ENCODE measurements at regions not wholly inside any gene's neighbourhood (a gene's known extent, or its start where the extent isn't known, plus 50 kb on each side); places are given as distances from the start of the nearest gene placed in this dataset.

GRCh38 chr3:68571321-68571720, 361.0 kb downstream of the TAFA4 start:
- TF ChIP-seq CTCF (IDR thresholded peaks at IDR 0.05) (no peak), MAX (IDR thresholded peaks at IDR 0.05; ENCODE audit: low read depth) (no peak), POLR2AphosphoS5 (IDR thresholded peaks at IDR 0.05; ENCODE audit: low read depth, low read length) (no peak)
